ENCODE measurements at regions not wholly inside any gene's neighbourhood (a gene's known extent, or its start where the extent isn't known, plus 50 kb on each side); places are given as distances from the start of the nearest gene placed in this dataset.
"Not testable (repeated sequence)": the region's sequence is repeated elsewhere in the genome, so short reads cannot be mapped to it uniquely, and the experiment has no call there.

GRCh38 chr1:5623399-5623798 lies 368.8 kb downstream of the NPHP4 start:
- no peak for DNase-seq

- no peak for DNase-seq
Observed at GRCh38 chr1:5622412-5622811, 369.8 kb downstream of the NPHP4 start.

- no peak for DNase-seq
Observed at GRCh38 chr1:5621692-5622091, 370.5 kb downstream of the NPHP4 start.

GRCh38 chr1:5620997-5621396 lies 371.2 kb downstream of the NPHP4 start:
- peak; percentile 53 for DNase-seq

GRCh38 chr1:5620418-5620817 lies 371.8 kb downstream of the NPHP4 start:
- peak in 1 of 2 experiments; percentile 19 for DNase-seq

- no peak for DNase-seq
Observed at GRCh38 chr1:5619469-5619868, 372.8 kb downstream of the NPHP4 start.

- DNase-seq = no peak
Observed at GRCh38 chr1:5617546-5617945, 374.7 kb downstream of the NPHP4 start.

GRCh38 chr1:5617179-5617520 lies 375.1 kb downstream of the NPHP4 start:
- DNase-seq = no peak

GRCh38 chr1:5616366-5617178 lies 375.7 kb downstream of the NPHP4 start:
- DNase-seq = no peak

GRCh38 chr1:5615076-5615475 lies 377.1 kb downstream of the NPHP4 start:
- no peak for DNase-seq

- DNase-seq = no peak
Observed at GRCh38 chr1:5613900-5614299, 378.3 kb downstream of the NPHP4 start.

- DNase-seq = no peak
Observed at GRCh38 chr1:5611851-5612250, 380.4 kb downstream of the NPHP4 start.

GRCh38 chr1:5611431-5611830 lies 380.8 kb downstream of the NPHP4 start:
- no peak for DNase-seq

GRCh38 chr1:5610432-5610831 lies 381.8 kb downstream of the NPHP4 start:
- DNase-seq = no peak

GRCh38 chr1:5603353-5604104 lies 388.7 kb downstream of the NPHP4 start:
- DNase-seq = no peak

GRCh38 chr1:5602718-5603117 lies 389.5 kb downstream of the NPHP4 start:
- not testable (repeated sequence) for DNase-seq

GRCh38 chr1:5601516-5601915 lies 390.7 kb downstream of the NPHP4 start:
- no peak for DNase-seq

GRCh38 chr1:5599541-5599940 lies 392.7 kb downstream of the NPHP4 start:
- DNase-seq = no peak

GRCh38 chr1:5598824-5599395 lies 393.3 kb downstream of the NPHP4 start:
- DNase-seq = no peak

- peak; percentile 73 to 87 for DNase-seq
Observed at GRCh38 chr1:5597991-5598823, 394.0 kb downstream of the NPHP4 start.

GRCh38 chr1:5597171-5597850 lies 394.9 kb downstream of the NPHP4 start:
- no peak for DNase-seq

GRCh38 chr1:5596651-5597050 lies 395.6 kb downstream of the NPHP4 start:
- DNase-seq = no peak

Measured in SHP77 (cell line).